B cell (primary cell): ENCODE measurements at regions not wholly inside any gene's neighbourhood (a gene's known extent, or its start where the extent isn't known, plus 50 kb on each side); places are given as distances from the start of the nearest gene placed in this dataset.

ENCODE experiments used
- ATAC-seq: fragments of 200-7000 bp; cut with Tn5 transposase; one replicate; pipeline ENCODE4 v1.10.0; 2021; ENCODE audit warnings: low read depth, mild to moderate bottlenecking, moderate number of reproducible peaks, moderate library complexity
- CTCF ChIA-PET: fragments of 350-600 bp; sonication (Branson Sonifier 250); formaldehyde crosslinking; loops from one replicate; lab custom pipeline; 2021; ENCODE audit warnings: antibody characterized with exemption, inconsistent platforms; lab: Charles Lee
- POLR2A ChIA-PET: fragments of 350-600 bp; sonication (Branson Sonifier 250); formaldehyde crosslinking; loops from one replicate; lab custom pipeline; 2021; ENCODE audit warnings: antibody characterized with exemption; lab: Charles Lee
- DNase-seq: peaks from one replicate; pipeline ENCODE4 v3.0.0; 2013
- H2AFZ ChIP-seq: 2 replicates; pipeline ENCODE4 v1.6.1; 2012; ENCODE audit warnings: mild to moderate bottlenecking, low read depth, low read length; ENCODE audit not compliant: insufficient read depth, poor library complexity, severe bottlenecking
- H3K27ac ChIP-seq, 2 donors: 1 replicate in 1 of 2; 2 replicates in 1 of 2; pipeline ENCODE4 v1.5.1; 2012 to 2013; ENCODE audit warnings: low read length in 2 of 2, mild to moderate bottlenecking in 2 of 2, moderate library complexity in 1 of 2
- H3K27me3 ChIP-seq, 4 experiments: fragments of 200-600 bp in 1 of 4; sonication (generic) in 1 of 4; replicated peaks in 1 of 4; 1 replicate in 2 of 4; 2 replicates in 2 of 4; pipeline versions ENCODE4 v1.6.1 to v1.7.0; 2013 to 2016; ENCODE audit warnings: low read length in 3 of 4, mild to moderate bottlenecking in 2 of 4, mixed read lengths in 1 of 4, moderate library complexity in 1 of 4; ENCODE audit not compliant: insufficient read depth in 4 of 4, control insufficient read depth in 3 of 4; ENCODE audit errors: control extremely low read depth in 1 of 4
- H3K36me3 ChIP-seq, 2 experiments: replicated peaks in 1 of 2; 1 replicate in 1 of 2; 2 replicates in 1 of 2; pipeline versions ENCODE4 v1.6.1 to v1.7.1; 2013; ENCODE audit warnings: low read length in 1 of 2; ENCODE audit not compliant: insufficient read depth in 2 of 2, control insufficient read depth in 1 of 2; ENCODE audit errors: control extremely low read depth in 1 of 2, extremely low read depth in 1 of 2
- H3K4me1 ChIP-seq, 2 donors: fragments of 200-600 bp in 1 of 2; sonication (generic) in 1 of 2; 1 replicate in 1 of 2; 2 replicates in 1 of 2; pipeline versions ENCODE4 v1.5.1 to v1.6.1; 2013 to 2017; ENCODE audit warnings: low read length in 2 of 2; ENCODE audit not compliant: control insufficient read depth in 2 of 2, insufficient read depth in 2 of 2
- H3K4me2 ChIP-seq: replicated peaks from 2 replicates; pipeline ENCODE3; 2012; ENCODE audit warnings: mild to moderate bottlenecking, low read depth, low read length; ENCODE audit not compliant: poor library complexity, severe bottlenecking
- H3K4me3 ChIP-seq, 5 experiments: fragments of 200-600 bp in 1 of 5; sonication (generic) in 1 of 5; 1 replicate in 3 of 5; 2 replicates in 2 of 5; pipeline versions ENCODE4 v1.5.1 to v1.7.0; 2011 to 2016; ENCODE audit warnings: low read length in 4 of 5, mild to moderate bottlenecking in 4 of 5, low read depth in 2 of 5, control low read depth in 1 of 5, moderate library complexity in 1 of 5; ENCODE audit not compliant: insufficient read depth in 1 of 5; ENCODE audit errors: control extremely low read depth in 1 of 5, extremely low read depth in 1 of 5
- H3K79me2 ChIP-seq: fragments of 200-600 bp; sonication (generic); one replicate; pipeline ENCODE4 v1.6.0; 2016; ENCODE audit warnings: low read length; ENCODE audit not compliant: control insufficient read depth, insufficient read depth
- H3K9ac ChIP-seq: fragments of 200-600 bp; sonication (generic); 2 replicates; pipeline ENCODE4 v1.6.1; 2017; ENCODE audit warnings: mild to moderate bottlenecking, low read length, moderate library complexity
- H3K9me3 ChIP-seq, 3 donors: one replicate each; pipeline versions ENCODE4 v1.6.1 to v1.7.1; 2013; ENCODE audit warnings: low read length in 2 of 3; ENCODE audit not compliant: control insufficient read depth in 2 of 3, insufficient read depth in 1 of 3; ENCODE audit errors: control extremely low read depth in 1 of 3
- H4K20me1 ChIP-seq: 2 replicates; pipeline ENCODE4 v1.6.0; 2012; ENCODE audit warnings: mild to moderate bottlenecking, low read length; ENCODE audit not compliant: insufficient read depth, control insufficient read depth, poor library complexity, severe bottlenecking
- H3K27ac Mint-ChIP-seq: one replicate; pipeline ENCODE4 v1.8.0; 2021; ENCODE audit warnings: mixed read lengths
- H3K27me3 Mint-ChIP-seq: one replicate; pipeline ENCODE4 v1.8.0; 2021; ENCODE audit warnings: mixed read lengths
- H3K4me1 Mint-ChIP-seq: one replicate; pipeline ENCODE4 v1.8.0; 2021; ENCODE audit warnings: mixed read lengths
- H3K4me3 Mint-ChIP-seq: one replicate; pipeline ENCODE4 v1.8.0; 2021; ENCODE audit warnings: mixed read lengths
- H3K9me3 Mint-ChIP-seq: one replicate; pipeline ENCODE4 v1.8.0; 2022; ENCODE audit warnings: mixed read lengths; ENCODE audit not compliant: insufficient read depth
- CTCF ChIP-seq: fragments of 200-600 bp; IDR thresholded peaks from one replicate; pipeline ENCODE4 v1.8.0; 2022; ENCODE audit warnings: antibody characterized with exemption, mild to moderate bottlenecking
- EZH2 ChIP-seq: IDR thresholded peaks from 2 replicates; pipeline ENCODE4 v1.6.1; 2012; ENCODE audit warnings: borderline replicate concordance, low read depth, mild to moderate bottlenecking, moderate library complexity, low read length; ENCODE audit not compliant: insufficient read depth, poor library complexity, severe bottlenecking
- WGBS: methylation state at CpG from one replicate; pipeline ENCODE4 v1.1.5; 2013; ENCODE audit warnings: missing lambda C conversion rate; ENCODE audit not compliant: insufficient coverage; 5-methylcytosine and 5-hydroxymethylcytosine counted together
- intact Hi-C: fragments of 100-400 bp; cut with micrococcal nuclease; formaldehyde crosslinking; loops from one replicate; pipeline ENCODE4 v1.10.0; 2022

- TF ChIP-seq CTCF (no peak), EZH2 (no peak)
- DNase-seq (no peak), ATAC-seq (no peak)
- Mint-ChIP-seq H3K27ac (no peak overlapping the region), H3K9me3 (peaks cover 4% of the 10 kb centered on the region), H3K4me3 (no peak overlapping the region), H3K4me1 (no peaks in the 10 kb centered on the region), H3K27me3 (no peaks in the 10 kb centered on the region)
- POLR2A ChIA-PET: no interaction called here
- H3K27me3 ChIP-seq: no peaks in the 10 kb centered on the region
- no peak overlapping the region for H3K4me2 ChIP-seq
- H3K4me1 ChIP-seq: no peaks in the 10 kb centered on the region
- H3K27ac ChIP-seq: no peak overlapping the region
- WGBS: no CpG with 5 or more reads among the region's 5 CpGs
- H3K9me3 ChIP-seq: peaks cover 0 to 3% (median 1%) of the 10 kb centered on the region in 3 donors
- intact Hi-C loops: no loop called here
- no peaks in the 10 kb centered on the region for H4K20me1 ChIP-seq
- H3K36me3 ChIP-seq: no peaks in the 10 kb centered on the region
- no peak overlapping the region for H2AFZ ChIP-seq
- no peaks in the 10 kb centered on the region for H3K79me2 ChIP-seq
- H3K9ac ChIP-seq: no peak overlapping the region
- CTCF ChIA-PET: no interaction called here
- no peak overlapping the region for H3K4me3 ChIP-seq
Measured at GRCh38 chr3:1979961-1980615, 118.6 kb upstream of the CNTN4 start.

- Histone ChIP-seq H3K27me3 (no peaks in the 10 kb centered on the region), H3K27ac (no peak overlapping the region), H3K36me3 (no peaks in the 10 kb centered on the region), H2AFZ (no peak overlapping the region), H3K9me3 (peaks cover 0 to 8% (median 0%) of the 10 kb centered on the region in 3 donors), H3K4me3 (no peak overlapping the region), H3K4me2 (no peak overlapping the region), H4K20me1 (no peaks in the 10 kb centered on the region), H3K79me2 (no peaks in the 10 kb centered on the region), H3K4me1 (no peaks in the 10 kb centered on the region), H3K9ac (no peak overlapping the region)
- Mint-ChIP-seq H3K27me3 (no peaks in the 10 kb centered on the region), H3K4me3 (no peak overlapping the region), H3K4me1 (no peaks in the 10 kb centered on the region), H3K9me3 (peaks cover 2% of the 10 kb centered on the region), H3K27ac (no peak overlapping the region)
- TF ChIP-seq CTCF (no peak), EZH2 (no peak)
- ChIA-PET POLR2A (no interaction called here), CTCF (no interaction called here)
- WGBS: no CpG with 5 or more reads among the region's 3 CpGs
- DNase-seq: no peak
- intact Hi-C loops: no loop called here
- no peak for ATAC-seq
Measured at GRCh38 chr3:1987980-1988379, 110.7 kb upstream of the CNTN4 start.
